Mesendoderm (in vitro differentiated cells): ENCODE measurements at regions not wholly inside any gene's neighbourhood (a gene's known extent, or its start where the extent isn't known, plus 50 kb on each side); places are given as distances from the start of the nearest gene placed in this dataset.

Experiments
- DNase-seq: peaks from one replicate; pipeline ENCODE4 v3.0.0; 2013
- H2AK5ac ChIP-seq: 2 replicates; pipeline ENCODE4 v1.6.1; 2013; ENCODE audit warnings: low read length, inconsistent platforms
- H2BK120ac ChIP-seq: 2 replicates; pipeline ENCODE4 v1.6.1; 2013; ENCODE audit warnings: low read depth, mild to moderate bottlenecking, low read length, moderate library complexity, mixed read lengths
- H2BK15ac ChIP-seq: replicated peaks from 2 replicates; pipeline ENCODE4 v1.6.1; 2013; ENCODE audit warnings: low read depth, mild to moderate bottlenecking, moderate library complexity
- H2BK5ac ChIP-seq: 2 replicates; pipeline ENCODE4 v1.6.1; 2013; ENCODE audit warnings: low read length, inconsistent platforms
- H3K18ac ChIP-seq: 2 replicates; pipeline ENCODE4 v1.6.1; 2013; ENCODE audit warnings: mild to moderate bottlenecking, low read length, mixed read lengths
- H3K23ac ChIP-seq: one replicate; pipeline ENCODE4 v1.6.1; 2013; ENCODE audit warnings: low read length
- H3K27ac ChIP-seq: 2 replicates; pipeline ENCODE4 v1.5.1; 2013; ENCODE audit warnings: low read depth, mild to moderate bottlenecking, inconsistent platforms, low read length, moderate library complexity
- H3K27me3 ChIP-seq: 2 replicates; pipeline ENCODE4 v1.6.1; 2013; ENCODE audit warnings: low read length, control low read depth, mild to moderate bottlenecking, inconsistent platforms; ENCODE audit not compliant: insufficient read depth, poor library complexity
- H3K36me3 ChIP-seq: 2 replicates; pipeline ENCODE4 v1.6.1; 2013; ENCODE audit warnings: low read length, inconsistent platforms; ENCODE audit not compliant: control insufficient read depth, insufficient read depth
- H3K4ac ChIP-seq: one replicate; pipeline ENCODE4 v1.6.1; 2013; ENCODE audit warnings: low read depth, mild to moderate bottlenecking, low read length, moderate library complexity
- H3K4me1 ChIP-seq: 2 replicates; pipeline ENCODE4 v1.6.1; 2013; ENCODE audit warnings: low read depth, low read length, inconsistent platforms; ENCODE audit not compliant: control insufficient read depth
- H3K4me2 ChIP-seq: 2 replicates; pipeline ENCODE4 v1.6.1; 2013; ENCODE audit warnings: low read length
- H3K4me3 ChIP-seq: 2 replicates; pipeline ENCODE4 v1.5.1; 2013; ENCODE audit warnings: mild to moderate bottlenecking, low read length
- H3K56ac ChIP-seq: one replicate; pipeline ENCODE4 v1.6.1; 2013; ENCODE audit warnings: low read length
- H3K79me1 ChIP-seq: 2 replicates; pipeline ENCODE4 v1.6.1; 2013; ENCODE audit warnings: low read length, inconsistent platforms
- H3K79me2 ChIP-seq: 2 replicates; pipeline ENCODE4 v1.6.1; 2013; ENCODE audit warnings: mild to moderate bottlenecking, low read length; ENCODE audit not compliant: control insufficient read depth, insufficient read depth
- H3K9ac ChIP-seq: 2 replicates; pipeline ENCODE4 v1.6.1; 2013; ENCODE audit warnings: low read length, inconsistent platforms
- H4K5ac ChIP-seq: one replicate; pipeline ENCODE4 v1.6.1; 2013; ENCODE audit warnings: low read length
- H4K8ac ChIP-seq: one replicate; pipeline ENCODE4 v1.6.1; 2013; ENCODE audit warnings: low read depth, mild to moderate bottlenecking, control low read depth, low read length, moderate library complexity
- WGBS: extraction: QIAGEN DNeasy Blood & Tissue Kit; methylation state at CpG from one replicate; pipeline ENCODE4 v1.1.7; 2013; ENCODE audit warnings: low lambda C conversion rate, missing lambda C conversion rate; ENCODE audit not compliant: insufficient coverage; ENCODE audit errors: extremely low coverage; 5-methylcytosine and 5-hydroxymethylcytosine counted together

- Histone ChIP-seq H3K4me2 (no peak overlapping the region), H2BK120ac (no peak overlapping the region), H3K4ac (no peak overlapping the region), H3K18ac (no peak overlapping the region), H3K56ac (no peak overlapping the region), H3K9ac (no peak overlapping the region), H4K5ac (no peak overlapping the region), H3K4me1 (no peaks in the 10 kb centered on the region), H4K8ac (no peak overlapping the region), H3K79me2 (no peaks in the 10 kb centered on the region), H2BK15ac (no peak overlapping the region), H2AK5ac (no peak overlapping the region), H3K79me1 (no peaks in the 10 kb centered on the region), H3K23ac (no peak overlapping the region), H3K4me3 (no peak overlapping the region), H3K27ac (no peak overlapping the region), H2BK5ac (no peak overlapping the region), H3K36me3 (no peaks in the 10 kb centered on the region), H3K27me3 (no peaks in the 10 kb centered on the region)
- DNase-seq = no peak
- WGBS = no CpG with 5 or more reads among the region's 5 CpGs
These were observed 288.4 kb upstream of the TSHZ2 start for GRCh38 chr20:52683761-52684160.

- Histone ChIP-seq H2BK15ac (no peak overlapping the region), H2BK120ac (no peak overlapping the region), H4K5ac (no peak overlapping the region), H3K4me3 (no peak overlapping the region), H3K4me1 (no peaks in the 10 kb centered on the region), H3K18ac (no peak overlapping the region), H3K23ac (no peak overlapping the region), H3K4ac (no peak overlapping the region), H3K79me2 (no peaks in the 10 kb centered on the region), H2AK5ac (no peak overlapping the region), H3K27ac (no peak overlapping the region), H3K56ac (no peak overlapping the region), H3K4me2 (no peak overlapping the region), H4K8ac (no peak overlapping the region), H3K27me3 (no peaks in the 10 kb centered on the region), H2BK5ac (no peak overlapping the region), H3K9ac (no peak overlapping the region), H3K79me1 (no peaks in the 10 kb centered on the region), H3K36me3 (no peaks in the 10 kb centered on the region)
- no CpG with 5 or more reads among the region's 1 CpG for WGBS
- DNase-seq = no peak
These were observed 289.9 kb upstream of the TSHZ2 start for GRCh38 chr20:52682237-52682636.

GRCh38 chr20:52681288-52681687, 290.9 kb upstream of the TSHZ2 start:
- Histone ChIP-seq H3K4me1 (no peaks in the 10 kb centered on the region), H3K4me2 (no peak overlapping the region), H2BK15ac (no peak overlapping the region), H2AK5ac (no peak overlapping the region), H4K8ac (no peak overlapping the region), H3K36me3 (no peaks in the 10 kb centered on the region), H3K18ac (no peak overlapping the region), H3K23ac (no peak overlapping the region), H2BK120ac (no peak overlapping the region), H2BK5ac (no peak overlapping the region), H3K79me1 (no peaks in the 10 kb centered on the region), H3K4ac (no peak overlapping the region), H3K27me3 (no peaks in the 10 kb centered on the region), H3K4me3 (no peak overlapping the region), H3K79me2 (no peaks in the 10 kb centered on the region), H3K9ac (no peak overlapping the region), H3K56ac (no peak overlapping the region), H3K27ac (no peak overlapping the region), H4K5ac (no peak overlapping the region)
- no CpG with 5 or more reads among the region's 6 CpGs for WGBS
- DNase-seq = no peak

- no peak overlapping the region for H3K4me2 ChIP-seq
- no peak overlapping the region for H2AK5ac ChIP-seq
- H2BK15ac ChIP-seq = no peak overlapping the region
- H3K79me1 ChIP-seq = no peaks in the 10 kb centered on the region
- DNase-seq = no peak
- no peak overlapping the region for H3K4ac ChIP-seq
- no peak overlapping the region for H3K9ac ChIP-seq
- H2BK5ac ChIP-seq = no peak overlapping the region
- no peak overlapping the region for H2BK120ac ChIP-seq
- H3K36me3 ChIP-seq = no peaks in the 10 kb centered on the region
- H3K4me1 ChIP-seq = no peaks in the 10 kb centered on the region
- no CpG with 5 or more reads among the region's 2 CpGs for WGBS
- H3K18ac ChIP-seq = no peak overlapping the region
- no peaks in the 10 kb centered on the region for H3K79me2 ChIP-seq
- no peak overlapping the region for H3K23ac ChIP-seq
- H3K56ac ChIP-seq = no peak overlapping the region
- H3K4me3 ChIP-seq = no peak overlapping the region
- H3K27me3 ChIP-seq = no peaks in the 10 kb centered on the region
- H4K5ac ChIP-seq = no peak overlapping the region
- H3K27ac ChIP-seq = no peak overlapping the region
- H4K8ac ChIP-seq = no peak overlapping the region
These were observed 294.9 kb upstream of the TSHZ2 start for GRCh38 chr20:52677216-52677615.

GRCh38 chr20:52676283-52676995, 295.7 kb upstream of the TSHZ2 start:
- Histone ChIP-seq H3K56ac (no peak overlapping the region), H4K5ac (no peak overlapping the region), H3K4me1 (no peaks in the 10 kb centered on the region), H3K4me2 (no peak overlapping the region), H2BK5ac (no peak overlapping the region), H2BK120ac (no peak overlapping the region), H3K4ac (no peak overlapping the region), H3K23ac (no peak overlapping the region), H3K79me2 (no peaks in the 10 kb centered on the region), H4K8ac (no peak overlapping the region), H3K79me1 (no peaks in the 10 kb centered on the region), H2AK5ac (no peak overlapping the region), H3K36me3 (no peaks in the 10 kb centered on the region), H3K9ac (no peak overlapping the region), H3K4me3 (no peak overlapping the region), H3K18ac (no peak overlapping the region), H2BK15ac (no peak overlapping the region), H3K27me3 (no peaks in the 10 kb centered on the region), H3K27ac (no peak overlapping the region)
- WGBS = no CpG with 5 or more reads among the region's 13 CpGs
- DNase-seq = peak; percentile 46

GRCh38 chr20:52675375-52675774, 296.8 kb upstream of the TSHZ2 start:
- H4K8ac ChIP-seq = no peak overlapping the region
- H2AK5ac ChIP-seq = no peak overlapping the region
- H3K79me1 ChIP-seq = no peaks in the 10 kb centered on the region
- no peak overlapping the region for H3K4me2 ChIP-seq
- no peak overlapping the region for H3K23ac ChIP-seq
- no peak for DNase-seq
- H4K5ac ChIP-seq = no peak overlapping the region
- no CpG with 5 or more reads among the region's 4 CpGs for WGBS
- no peak overlapping the region for H3K27ac ChIP-seq
- H2BK120ac ChIP-seq = no peak overlapping the region
- H3K18ac ChIP-seq = no peak overlapping the region
- H3K9ac ChIP-seq = no peak overlapping the region
- no peak overlapping the region for H2BK5ac ChIP-seq
- no peak overlapping the region for H3K56ac ChIP-seq
- no peaks in the 10 kb centered on the region for H3K79me2 ChIP-seq
- no peaks in the 10 kb centered on the region for H3K4me1 ChIP-seq
- no peak overlapping the region for H2BK15ac ChIP-seq
- H3K36me3 ChIP-seq = no peaks in the 10 kb centered on the region
- H3K4me3 ChIP-seq = no peak overlapping the region
- H3K4ac ChIP-seq = no peak overlapping the region
- H3K27me3 ChIP-seq = no peaks in the 10 kb centered on the region
